ENCODE measurements at regions not wholly inside any gene's neighbourhood (a gene's known extent, or its start where the extent isn't known, plus 50 kb on each side); places are given as distances from the start of the nearest gene placed in this dataset.

- TF ChIP-seq CTCF (conservative IDR thresholded peaks at IDR 0.05; ENCODE audit: low read length) = no peak
- TF ChIP-seq EZH2phosphoT487 (IDR thresholded peaks at IDR 0.05; ENCODE audit: borderline replicate concordance, low read depth, low read length) = no peak
Observed at GRCh38 chr16:47816511-47816910, 339.3 kb downstream of the ABCC12 start.

All from OCI-LY7 (cell line).